GM12874 (cell line): ENCODE measurements at regions not wholly inside any gene's neighbourhood (a gene's known extent, or its start where the extent isn't known, plus 50 kb on each side); places are given as distances from the start of the nearest gene placed in this dataset.

Experiments used
- TF ChIP-seq, protein P1 (sequence below): IDR thresholded peaks from 2 replicates; pipeline ENCODE4 v1.5.1; 2011; ENCODE audit warnings: low read depth, mild to moderate bottlenecking, control low read depth, low read length, moderate library complexity; ENCODE audit not compliant: insufficient read depth

DNA sequence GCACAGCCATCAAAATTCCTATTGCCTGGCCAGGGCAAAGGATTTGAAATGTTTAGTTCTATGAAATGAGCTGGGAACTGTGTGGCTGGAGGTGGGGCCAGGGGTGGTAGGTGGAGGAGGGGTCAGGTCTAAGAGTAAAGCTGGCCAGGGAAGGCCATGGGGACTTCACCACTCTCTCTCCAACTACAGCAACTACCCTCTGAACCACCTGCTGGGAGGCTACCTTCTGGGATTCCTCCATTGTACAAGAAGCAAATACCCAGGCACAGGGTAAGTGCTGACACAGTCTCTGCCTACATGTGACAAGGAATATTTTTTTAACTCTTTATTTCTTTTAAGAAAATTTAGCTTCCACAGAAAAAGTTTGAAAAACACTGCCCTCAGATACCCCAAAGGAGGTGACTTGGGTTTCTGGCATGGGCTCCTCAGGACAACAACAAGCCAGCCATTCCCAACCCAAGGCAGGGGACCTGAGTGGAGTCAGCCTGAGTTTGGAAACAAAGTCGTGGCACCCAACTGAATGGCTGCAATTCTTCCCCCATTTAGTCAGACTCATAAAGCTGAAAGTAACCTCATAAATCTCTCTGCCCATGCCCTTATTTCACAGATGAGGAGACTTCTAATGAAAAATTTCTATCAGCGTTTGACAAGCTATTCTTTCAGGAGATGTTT, 593.8 kb upstream of the DIPK2B start:
- TF ChIP-seq, protein P1, sequence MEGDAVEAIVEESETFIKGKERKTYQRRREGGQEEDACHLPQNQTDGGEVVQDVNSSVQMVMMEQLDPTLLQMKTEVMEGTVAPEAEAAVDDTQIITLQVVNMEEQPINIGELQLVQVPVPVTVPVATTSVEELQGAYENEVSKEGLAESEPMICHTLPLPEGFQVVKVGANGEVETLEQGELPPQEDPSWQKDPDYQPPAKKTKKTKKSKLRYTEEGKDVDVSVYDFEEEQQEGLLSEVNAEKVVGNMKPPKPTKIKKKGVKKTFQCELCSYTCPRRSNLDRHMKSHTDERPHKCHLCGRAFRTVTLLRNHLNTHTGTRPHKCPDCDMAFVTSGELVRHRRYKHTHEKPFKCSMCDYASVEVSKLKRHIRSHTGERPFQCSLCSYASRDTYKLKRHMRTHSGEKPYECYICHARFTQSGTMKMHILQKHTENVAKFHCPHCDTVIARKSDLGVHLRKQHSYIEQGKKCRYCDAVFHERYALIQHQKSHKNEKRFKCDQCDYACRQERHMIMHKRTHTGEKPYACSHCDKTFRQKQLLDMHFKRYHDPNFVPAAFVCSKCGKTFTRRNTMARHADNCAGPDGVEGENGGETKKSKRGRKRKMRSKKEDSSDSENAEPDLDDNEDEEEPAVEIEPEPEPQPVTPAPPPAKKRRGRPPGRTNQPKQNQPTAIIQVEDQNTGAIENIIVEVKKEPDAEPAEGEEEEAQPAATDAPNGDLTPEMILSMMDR = no peak

DNA sequence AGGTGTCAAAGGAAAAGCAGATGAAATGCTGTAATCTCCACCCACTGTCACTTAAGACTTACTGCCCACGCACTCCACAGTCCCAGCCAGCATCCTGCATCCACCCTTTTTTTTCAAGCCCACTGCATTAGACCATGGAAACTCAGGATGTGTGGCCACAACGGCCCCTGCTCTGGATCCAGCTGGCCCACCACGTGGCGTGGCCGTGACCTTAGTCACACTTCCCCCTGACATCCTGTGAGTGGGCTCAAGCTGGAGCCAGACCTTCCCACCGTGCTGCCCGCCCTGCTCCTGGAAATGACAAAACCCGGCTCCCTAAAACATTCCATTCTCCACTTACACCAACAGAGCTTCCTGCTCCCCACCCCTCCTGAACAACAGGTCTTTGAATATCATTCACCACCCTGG, 588.3 kb upstream of the DIPK2B start:
- TF ChIP-seq, protein P1 = no peak

DNA sequence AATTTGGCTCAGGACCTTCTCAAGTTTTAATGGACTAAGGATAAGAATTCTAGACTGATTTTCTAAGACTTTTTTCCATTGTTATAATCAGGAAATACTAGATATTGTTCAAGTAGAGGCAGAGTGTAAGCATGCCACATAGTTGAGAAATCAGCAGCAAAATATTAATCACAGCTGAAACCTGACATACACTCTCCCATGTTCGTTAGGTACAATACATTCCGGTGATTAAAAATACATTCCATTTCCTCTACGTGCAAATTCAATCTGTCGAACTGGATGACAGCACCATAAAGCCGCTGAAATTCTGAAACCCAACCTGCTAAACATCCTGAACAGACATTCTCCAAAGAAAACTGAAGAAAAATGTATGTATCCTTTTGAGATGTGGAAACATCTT, 587.6 kb upstream of the DIPK2B start:
- TF ChIP-seq, protein P1 = no peak

DNA sequence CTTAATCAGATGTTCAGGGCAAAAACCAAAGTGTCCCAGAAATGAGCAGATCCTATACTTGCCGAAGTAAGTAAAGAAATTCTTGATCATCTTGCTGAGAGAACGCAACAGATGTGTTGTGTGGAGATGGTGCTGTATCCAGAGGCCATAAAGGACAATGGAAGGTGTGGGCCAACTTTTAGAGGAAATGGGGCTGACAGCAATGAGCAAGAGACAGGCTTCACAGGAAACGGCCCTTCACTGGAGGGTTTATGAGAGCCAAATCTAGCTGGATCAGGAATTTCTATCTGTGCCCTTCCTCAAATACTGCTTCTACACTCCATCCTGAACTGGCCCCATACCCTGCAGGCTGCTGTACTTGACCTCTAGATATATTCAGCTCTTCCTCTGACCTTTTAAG, 583.9 kb upstream of the DIPK2B start:
- TF ChIP-seq, protein P1 = no peak

DNA sequence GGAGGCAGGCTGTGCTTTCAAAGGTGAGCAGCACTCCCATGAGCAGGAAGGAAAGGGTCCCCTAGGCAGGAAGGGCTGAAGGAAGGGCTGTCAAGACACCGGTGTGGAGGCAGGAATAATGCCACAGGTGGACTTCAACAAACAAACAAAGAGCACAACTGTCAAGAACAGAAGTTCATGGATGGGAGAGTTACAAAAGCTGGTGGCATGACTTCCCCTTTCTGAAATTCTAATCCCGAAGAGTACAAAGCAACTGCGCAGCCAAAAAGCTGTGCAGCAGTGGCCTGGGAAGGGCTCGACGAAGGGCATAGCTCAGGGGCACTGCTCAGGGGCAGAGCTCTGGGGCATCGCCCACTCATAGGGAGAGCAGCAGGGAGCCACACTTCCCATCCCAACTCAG, 582.3 kb upstream of the DIPK2B start:
- TF ChIP-seq, protein P1 = no peak

DNA sequence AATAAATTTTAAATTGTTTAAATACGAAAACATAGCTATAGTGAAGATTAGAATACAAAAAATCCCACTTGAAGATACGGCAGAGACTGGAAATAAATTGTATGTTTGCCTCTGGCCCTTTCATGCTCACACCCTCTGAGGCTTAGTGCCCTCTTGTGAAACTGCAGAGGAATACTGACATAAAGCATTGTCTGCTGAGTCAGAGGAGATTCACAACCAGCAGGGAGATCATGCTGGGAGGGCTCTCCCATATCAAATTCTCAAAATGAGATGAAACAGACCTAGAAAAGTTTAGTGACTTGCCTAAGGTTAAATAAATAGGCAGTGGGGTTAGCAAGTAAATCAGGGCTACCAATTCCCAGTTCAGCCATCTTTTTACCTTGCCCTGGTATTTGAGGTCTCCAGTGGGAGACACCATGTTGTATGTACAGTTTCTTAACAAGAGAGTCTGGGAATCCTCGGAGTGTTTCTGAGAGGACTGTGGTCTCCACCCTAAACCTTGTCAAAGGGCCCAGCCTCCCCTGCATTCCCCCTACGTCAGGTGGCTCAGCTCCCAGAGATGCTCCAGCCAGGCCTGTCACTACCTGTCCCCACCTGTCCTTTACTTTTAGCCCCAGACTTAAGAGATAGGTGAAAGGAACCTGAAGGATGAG, 581.4 kb upstream of the DIPK2B start:
- TF ChIP-seq, protein P1 = no peak

DNA sequence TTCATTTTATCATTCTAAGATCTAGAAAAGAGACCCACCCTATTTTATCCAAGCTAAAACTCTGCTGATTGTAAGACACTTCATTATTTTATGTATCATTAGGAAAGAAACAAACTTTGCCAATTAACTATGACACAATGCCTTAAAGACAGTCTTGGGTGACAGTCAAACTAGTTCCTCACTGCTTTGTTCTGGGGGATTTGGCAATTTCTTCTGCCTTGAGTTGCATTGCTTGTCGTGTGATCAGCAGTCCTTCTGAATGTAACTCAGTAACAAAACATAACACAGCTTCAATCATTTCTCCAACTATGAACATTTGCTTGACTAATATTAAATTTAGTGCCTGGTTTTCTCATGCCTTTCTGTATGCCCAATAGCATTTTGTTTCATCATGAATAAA, 577.9 kb upstream of the DIPK2B start:
- TF ChIP-seq, protein P1 = no peak
